HG02798 (cell line): ENCODE measurements at regions not wholly inside any gene's neighbourhood (a gene's known extent, or its start where the extent isn't known, plus 50 kb on each side); places are given as distances from the start of the nearest gene placed in this dataset.

Experiments
- ATAC-seq: cut with Tn5 transposase; IDR thresholded peaks from one replicate; pipeline ENCODE4 v1.9.1; 2021; ENCODE audit warnings: mild to moderate bottlenecking; ENCODE audit not compliant: unreplicated experiment, poor library complexity

- ATAC-seq, result peak; percentile 63
Measured at GRCh38 chr2:8574196-8575037, 107.4 kb upstream of the ID2 start.

- no peak for ATAC-seq
Measured at GRCh38 chr2:8575038-8575833, 106.6 kb upstream of the ID2 start.

GRCh38 chr2:8575834-8576423, 105.9 kb upstream of the ID2 start:
- no peak for ATAC-seq

GRCh38 chr2:8576525-8577167, 105.2 kb upstream of the ID2 start:
- ATAC-seq, result no peak

- ATAC-seq, result no peak
Measured at GRCh38 chr2:8577573-8577972, 104.3 kb upstream of the ID2 start.

GRCh38 chr2:8578335-8579244, 103.3 kb upstream of the ID2 start:
- ATAC-seq, result no peak

- ATAC-seq, result no peak
Measured at GRCh38 chr2:8579485-8580085, 102.3 kb upstream of the ID2 start.

GRCh38 chr2:8580316-8581233, 101.3 kb upstream of the ID2 start:
- ATAC-seq, result no peak

- ATAC-seq, result no peak
Measured at GRCh38 chr2:8581234-8581561, 100.7 kb upstream of the ID2 start.

GRCh38 chr2:8581601-8582041, 100.2 kb upstream of the ID2 start:
- ATAC-seq, result no peak

- no peak for ATAC-seq
Measured at GRCh38 chr2:8582191-8582590, 99.7 kb upstream of the ID2 start.

- ATAC-seq, result no peak
Measured at GRCh38 chr2:8582651-8583399, 99.0 kb upstream of the ID2 start.

- peak; percentile 63 for ATAC-seq
Measured at GRCh38 chr2:8583400-8584173, 98.3 kb upstream of the ID2 start.

GRCh38 chr2:8584174-8585066, 97.4 kb upstream of the ID2 start:
- ATAC-seq, result no peak

- ATAC-seq, result no peak
Measured at GRCh38 chr2:8586457-8587051, 95.3 kb upstream of the ID2 start.
